ENCODE measurements at regions not wholly inside any gene's neighbourhood (a gene's known extent, or its start where the extent isn't known, plus 50 kb on each side); places are given as distances from the start of the nearest gene placed in this dataset.

DNA sequence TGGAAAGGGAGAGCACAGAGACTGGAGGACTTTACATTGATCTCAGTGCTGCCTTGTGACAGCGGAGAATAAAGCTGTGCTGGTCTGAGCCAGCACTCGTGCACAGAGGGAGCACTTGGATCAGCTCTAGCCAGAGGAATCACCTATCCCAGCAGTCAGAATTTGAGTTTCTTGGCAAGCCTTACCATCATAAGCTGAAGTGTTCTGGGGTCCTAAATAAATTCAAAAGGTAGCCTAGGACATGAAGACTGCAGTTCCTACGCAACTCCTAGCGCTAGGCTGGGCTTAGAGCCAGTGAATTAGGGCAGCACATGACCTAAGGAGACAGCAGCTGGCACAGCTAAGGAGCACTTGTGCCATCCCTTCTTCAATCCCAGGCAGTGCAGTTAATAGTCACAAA, 119.5 kb downstream of the HMHB1 start:
- no peak for TF ChIP-seq EZH2 (IDR thresholded peaks at IDR 0.05; ENCODE audit: borderline replicate concordance, low read depth, low read length, poor library complexity, severe bottlenecking)
- TF ChIP-seq, protein P1, sequence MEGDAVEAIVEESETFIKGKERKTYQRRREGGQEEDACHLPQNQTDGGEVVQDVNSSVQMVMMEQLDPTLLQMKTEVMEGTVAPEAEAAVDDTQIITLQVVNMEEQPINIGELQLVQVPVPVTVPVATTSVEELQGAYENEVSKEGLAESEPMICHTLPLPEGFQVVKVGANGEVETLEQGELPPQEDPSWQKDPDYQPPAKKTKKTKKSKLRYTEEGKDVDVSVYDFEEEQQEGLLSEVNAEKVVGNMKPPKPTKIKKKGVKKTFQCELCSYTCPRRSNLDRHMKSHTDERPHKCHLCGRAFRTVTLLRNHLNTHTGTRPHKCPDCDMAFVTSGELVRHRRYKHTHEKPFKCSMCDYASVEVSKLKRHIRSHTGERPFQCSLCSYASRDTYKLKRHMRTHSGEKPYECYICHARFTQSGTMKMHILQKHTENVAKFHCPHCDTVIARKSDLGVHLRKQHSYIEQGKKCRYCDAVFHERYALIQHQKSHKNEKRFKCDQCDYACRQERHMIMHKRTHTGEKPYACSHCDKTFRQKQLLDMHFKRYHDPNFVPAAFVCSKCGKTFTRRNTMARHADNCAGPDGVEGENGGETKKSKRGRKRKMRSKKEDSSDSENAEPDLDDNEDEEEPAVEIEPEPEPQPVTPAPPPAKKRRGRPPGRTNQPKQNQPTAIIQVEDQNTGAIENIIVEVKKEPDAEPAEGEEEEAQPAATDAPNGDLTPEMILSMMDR (conservative IDR thresholded peaks at IDR 0.05; ENCODE audit: low read depth, low read length), result no peak
